H9 (cell line): ENCODE measurements at regions not wholly inside any gene's neighbourhood (a gene's known extent, or its start where the extent isn't known, plus 50 kb on each side); places are given as distances from the start of the nearest gene placed in this dataset.

Source experiments
- DNase-seq: peaks from one replicate; pipeline ENCODE4 v3.0.0-alpha.2; 2017
- H2AFZ ChIP-seq: one replicate; pipeline ENCODE4 v1.6.1; 2013; ENCODE audit warnings: mild to moderate bottlenecking, low read length, control low read depth, moderate library complexity
- H2AK5ac ChIP-seq: 2 replicates; pipeline ENCODE4 v1.6.1; 2013; ENCODE audit warnings: low read length, control low read depth, mixed read lengths; ENCODE audit not compliant: insufficient read length
- H2BK120ac ChIP-seq: one replicate; pipeline ENCODE4 v1.6.1; 2013; ENCODE audit warnings: low read depth, mild to moderate bottlenecking, low read length, control low read depth, inconsistent platforms; ENCODE audit not compliant: poor library complexity, severe bottlenecking
- H2BK12ac ChIP-seq: 2 replicates; pipeline ENCODE4 v1.6.1; 2013; ENCODE audit warnings: low read length, control low read depth, mixed read lengths, low read depth; ENCODE audit not compliant: insufficient read length
- H2BK15ac ChIP-seq: 2 replicates; pipeline ENCODE4 v1.6.1; 2013; ENCODE audit warnings: low read depth, low read length, control low read depth
- H2BK20ac ChIP-seq: one replicate; pipeline ENCODE4 v1.6.1; 2013; ENCODE audit warnings: low read depth, mild to moderate bottlenecking, low read length, control low read depth, inconsistent platforms; ENCODE audit not compliant: poor library complexity, severe bottlenecking
- H2BK5ac ChIP-seq: 2 replicates; pipeline ENCODE4 v1.6.1; 2013; ENCODE audit warnings: low read length, control low read depth, mixed read lengths; ENCODE audit not compliant: insufficient read length
- H3K14ac ChIP-seq: 2 replicates; pipeline ENCODE4 v1.6.1; 2013; ENCODE audit warnings: low read length, control low read depth; ENCODE audit not compliant: insufficient read depth
- H3K18ac ChIP-seq: 2 replicates; pipeline ENCODE4 v1.6.1; 2013; ENCODE audit warnings: low read depth, mild to moderate bottlenecking, mixed read lengths, low read length, control low read depth; ENCODE audit not compliant: insufficient read length
- H3K23ac ChIP-seq: 2 replicates; pipeline ENCODE4 v1.6.1; 2013; ENCODE audit warnings: low read length, control low read depth, mixed read lengths, low read depth; ENCODE audit not compliant: insufficient read length
- H3K23me2 ChIP-seq: 2 replicates; pipeline ENCODE4 v1.6.1; 2013; ENCODE audit warnings: low read depth, mild to moderate bottlenecking, mixed read lengths, low read length, control low read depth; ENCODE audit not compliant: insufficient read length, poor library complexity, severe bottlenecking
- H3K27ac ChIP-seq: 2 replicates; pipeline ENCODE4 v1.5.1; 2013; ENCODE audit warnings: low read length, control low read depth, mixed read lengths, low read depth; ENCODE audit not compliant: insufficient read length
- H3K27me3 ChIP-seq: 2 replicates; pipeline ENCODE4 v1.6.1; 2013; ENCODE audit warnings: low read length, control low read depth, inconsistent platforms; ENCODE audit not compliant: insufficient read depth
- H3K4ac ChIP-seq: 2 replicates; pipeline ENCODE4 v1.6.1; 2013; ENCODE audit warnings: low read depth, mild to moderate bottlenecking, control low read depth, inconsistent platforms, low read length, moderate library complexity
- H3K4me1 ChIP-seq: 2 replicates; pipeline ENCODE4 v1.6.1; 2013; ENCODE audit warnings: low read length, control low read depth, inconsistent platforms; ENCODE audit not compliant: insufficient read depth
- H3K4me2 ChIP-seq: 2 replicates; pipeline ENCODE4 v1.6.1; 2013; ENCODE audit warnings: low read length, control low read depth, mixed read lengths; ENCODE audit not compliant: insufficient read length, insufficient read depth
- H3K56ac ChIP-seq: 2 replicates; pipeline ENCODE4 v1.6.1; 2013; ENCODE audit warnings: low read depth, mild to moderate bottlenecking, mixed read lengths, low read length, control low read depth; ENCODE audit not compliant: insufficient read length
- H3K79me1 ChIP-seq: 2 replicates; pipeline ENCODE4 v1.6.1; 2013; ENCODE audit warnings: low read depth, mild to moderate bottlenecking, moderate library complexity, low read length, control low read depth, inconsistent platforms; ENCODE audit not compliant: insufficient read depth, poor library complexity, severe bottlenecking
- H3K79me2 ChIP-seq: 2 replicates; pipeline ENCODE4 v1.6.1; 2013; ENCODE audit warnings: low read length, control low read depth, inconsistent platforms; ENCODE audit not compliant: insufficient read depth
- H3K9ac ChIP-seq: 2 replicates; pipeline ENCODE4 v1.6.1; 2013; ENCODE audit warnings: low read length, control low read depth, mixed read lengths; ENCODE audit not compliant: insufficient read length; ENCODE audit errors: extremely low read depth
- H3K9me3 ChIP-seq: one replicate; pipeline ENCODE4 v1.6.1; 2013; ENCODE audit warnings: low read depth, low read length, inconsistent platforms; ENCODE audit not compliant: control insufficient read depth
- H3T11ph ChIP-seq: one replicate; pipeline ENCODE4 v1.6.1; 2013; ENCODE audit warnings: mild to moderate bottlenecking, low read length, control low read depth, inconsistent platforms
- H4K20me1 ChIP-seq: one replicate; pipeline ENCODE4 v1.6.1; 2013; ENCODE audit not compliant: control insufficient read depth, insufficient read length, insufficient read depth
- H4K5ac ChIP-seq: 2 replicates; pipeline ENCODE4 v1.6.1; 2013; ENCODE audit warnings: low read depth, mild to moderate bottlenecking, mixed read lengths, low read length, control low read depth; ENCODE audit not compliant: insufficient read length
- H4K8ac ChIP-seq: replicated peaks from 2 replicates; pipeline ENCODE4 v1.6.1; 2013; ENCODE audit warnings: low read length, control low read depth, mixed read lengths, low read depth; ENCODE audit not compliant: insufficient read length
- H4K91ac ChIP-seq: 2 replicates; pipeline ENCODE4 v1.6.1; 2013; ENCODE audit warnings: low read depth, mild to moderate bottlenecking, moderate library complexity, mixed read lengths, low read length, control low read depth; ENCODE audit not compliant: insufficient read length
- H3K27ac Mint-ChIP-seq, 3 experiments: 2 replicates in 2 of 3; 3 replicates in 1 of 3; pipeline ENCODE4 v1.8.0; 2020 to 2021; ENCODE audit warnings: mixed read lengths in 3 of 3, mild to moderate bottlenecking in 1 of 3, moderate library complexity in 1 of 3
- H3K27me3 Mint-ChIP-seq: 2 replicates; pipeline ENCODE4 v1.8.0; 2021; ENCODE audit warnings: low read depth, mild to moderate bottlenecking, moderate library complexity, mixed read lengths
- H3K36me3 Mint-ChIP-seq, 3 experiments: 2 replicates in 2 of 3; 3 replicates in 1 of 3; pipeline ENCODE4 v1.8.0; 2020 to 2021; ENCODE audit warnings: low read depth in 3 of 3, mixed read lengths in 3 of 3; ENCODE audit not compliant: insufficient read depth in 1 of 3
- H3K4me1 Mint-ChIP-seq, 2 experiments: 2 replicates each; pipeline ENCODE4 v1.8.0; 2020; ENCODE audit warnings: mixed read lengths in 2 of 2
- H3K4me3 Mint-ChIP-seq, 2 experiments: 2 replicates in 1 of 2; 3 replicates in 1 of 2; pipeline ENCODE4 v1.8.0; 2020 to 2021; ENCODE audit warnings: mild to moderate bottlenecking in 2 of 2, mixed read lengths in 2 of 2, moderate library complexity in 1 of 2
- H3K9me3 Mint-ChIP-seq, 2 experiments: 2 replicates in 1 of 2; 3 replicates in 1 of 2; pipeline ENCODE4 v1.8.0; 2020; ENCODE audit warnings: mild to moderate bottlenecking in 2 of 2, mixed read lengths in 2 of 2, moderate library complexity in 1 of 2
- WGBS: extraction: QIAGEN DNeasy Blood & Tissue Kit; methylation state at CpG from one replicate; pipeline ENCODE4 v1.1.7; 2013; ENCODE audit warnings: missing lambda C conversion rate, low lambda C conversion rate, mixed read lengths; ENCODE audit not compliant: insufficient read length; ENCODE audit errors: extremely low coverage; 5-methylcytosine and 5-hydroxymethylcytosine counted together
- TF ChIP-seq, protein P1 (sequence below): fragments of 200-600 bp; sonication (generic); conservative IDR thresholded peaks from 3 replicates; pipeline ENCODE4 v1.8.0; 2021; ENCODE audit warnings: antibody characterized with exemption, mild to moderate bottlenecking

DNA sequence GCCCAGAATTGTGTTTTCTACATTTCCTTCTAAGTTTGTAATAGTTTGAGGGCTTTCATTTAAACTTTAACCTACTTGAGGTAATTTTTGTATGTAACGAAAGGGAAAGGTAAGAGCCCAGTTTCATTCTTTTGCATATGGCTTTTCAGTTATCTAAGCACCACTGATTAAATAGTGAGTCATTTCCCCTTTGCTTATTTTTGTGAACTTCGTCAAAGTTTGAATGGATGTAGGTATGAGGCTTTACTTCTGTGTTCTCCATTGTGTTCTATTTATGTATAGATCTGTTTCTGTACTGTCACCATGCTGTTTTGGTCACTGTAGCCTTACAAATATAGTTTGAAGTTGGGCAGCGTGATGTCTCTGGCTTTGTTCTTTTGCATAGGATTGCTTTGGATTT is 944.8 kb upstream of the CNTNAP5 start:
- H3K4me3 Mint-ChIP-seq = no peak overlapping the region
- Histone ChIP-seq H3K4me1 (no peaks in the 10 kb centered on the region), H4K8ac (no peak overlapping the region), H3K4ac (no peak overlapping the region), H3K79me1 (no peaks in the 10 kb centered on the region), H3K27ac (no peak overlapping the region), H2BK12ac (no peak overlapping the region), H3K23ac (no peak overlapping the region), H4K91ac (no peak overlapping the region), H2BK20ac (no peak overlapping the region), H3K9ac (no peak overlapping the region), H2BK120ac (no peak overlapping the region), H4K5ac (no peak overlapping the region), H3K23me2 (no peaks in the 10 kb centered on the region), H4K20me1 (no peaks in the 10 kb centered on the region), H3K56ac (no peak overlapping the region), H3K79me2 (no peaks in the 10 kb centered on the region), H2BK15ac (no peak overlapping the region), H3K18ac (no peak overlapping the region), H2BK5ac (no peak overlapping the region), H3K4me2 (no peak overlapping the region), H3T11ph (no peak overlapping the region), H2AFZ (no peak overlapping the region), H3K27me3 (no peaks in the 10 kb centered on the region), H2AK5ac (no peak overlapping the region), H3K9me3 (no peaks in the 10 kb centered on the region), H3K14ac (no peak overlapping the region)
- H3K36me3 Mint-ChIP-seq = peaks cover 2 to 12% (median 2%) of the 10 kb centered on the region in 3 experiments; a peak in 4 of 7 replicates
- H3K27ac Mint-ChIP-seq = no peak overlapping the region
- DNase-seq = no peak
- H3K27me3 Mint-ChIP-seq = no peaks in the 10 kb centered on the region
- H3K4me1 Mint-ChIP-seq = peaks cover 0 to 2% of the 10 kb centered on the region in 2 experiments; a peak in 1 of 4 replicates
- TF ChIP-seq, protein P1, sequence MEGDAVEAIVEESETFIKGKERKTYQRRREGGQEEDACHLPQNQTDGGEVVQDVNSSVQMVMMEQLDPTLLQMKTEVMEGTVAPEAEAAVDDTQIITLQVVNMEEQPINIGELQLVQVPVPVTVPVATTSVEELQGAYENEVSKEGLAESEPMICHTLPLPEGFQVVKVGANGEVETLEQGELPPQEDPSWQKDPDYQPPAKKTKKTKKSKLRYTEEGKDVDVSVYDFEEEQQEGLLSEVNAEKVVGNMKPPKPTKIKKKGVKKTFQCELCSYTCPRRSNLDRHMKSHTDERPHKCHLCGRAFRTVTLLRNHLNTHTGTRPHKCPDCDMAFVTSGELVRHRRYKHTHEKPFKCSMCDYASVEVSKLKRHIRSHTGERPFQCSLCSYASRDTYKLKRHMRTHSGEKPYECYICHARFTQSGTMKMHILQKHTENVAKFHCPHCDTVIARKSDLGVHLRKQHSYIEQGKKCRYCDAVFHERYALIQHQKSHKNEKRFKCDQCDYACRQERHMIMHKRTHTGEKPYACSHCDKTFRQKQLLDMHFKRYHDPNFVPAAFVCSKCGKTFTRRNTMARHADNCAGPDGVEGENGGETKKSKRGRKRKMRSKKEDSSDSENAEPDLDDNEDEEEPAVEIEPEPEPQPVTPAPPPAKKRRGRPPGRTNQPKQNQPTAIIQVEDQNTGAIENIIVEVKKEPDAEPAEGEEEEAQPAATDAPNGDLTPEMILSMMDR = no peak
- H3K9me3 Mint-ChIP-seq = peaks cover 4 to 8% of the 10 kb centered on the region in 2 experiments; a peak in 2 of 5 replicates
- WGBS = no CpG with 5 or more reads among the region's 3 CpGs
